Breast epithelium (tissue), 4 donors: ENCODE measurements at regions not wholly inside any gene's neighbourhood (a gene's known extent, or its start where the extent isn't known, plus 50 kb on each side); places are given as distances from the start of the nearest gene placed in this dataset.

Experiments used
- DNase-seq, 2 donors: peaks; one replicate each; pipeline ENCODE4 v3.0.0-alpha.2; 2019; ENCODE audit warnings: low spot score in 2 of 2
- H3K27ac ChIP-seq, 2 donors: fragments of 200-600 bp; sonication (generic) in 1 of 2; one replicate each; pipeline ENCODE4 v1.5.1; 2016 to 2019; ENCODE audit warnings: mild to moderate bottlenecking in 1 of 2
- H3K27me3 ChIP-seq, 2 donors: fragments of 200-600 bp; sonication (generic) in 1 of 2; one replicate each; pipeline versions ENCODE4 v1.5.1 to v1.6.0; 2017 to 2019; ENCODE audit warnings: control low read depth in 1 of 2, mild to moderate bottlenecking in 1 of 2
- H3K36me3 ChIP-seq: fragments of 200-600 bp; one replicate; pipeline ENCODE4 v1.5.1; 2019
- H3K4me1 ChIP-seq, 2 donors: fragments of 200-600 bp; sonication (generic); one replicate each; pipeline ENCODE4 v1.5.1; 2016 to 2019; ENCODE audit warnings: control low read depth in 1 of 2
- H3K4me3 ChIP-seq, 3 donors: fragments of 200-600 bp; sonication (generic); 1 replicate in 2 of 3; 2 replicates in 1 of 3; pipeline ENCODE4 v1.5.1; 2016 to 2019; ENCODE audit warnings: mild to moderate bottlenecking in 3 of 3, moderate library complexity in 2 of 3
- H3K9me3 ChIP-seq, 2 donors: fragments of 200-600 bp; sonication (generic) in 1 of 2; one replicate each; pipeline ENCODE4 v1.5.1; 2016 to 2019; ENCODE audit warnings: control low read depth in 1 of 2
- CTCF ChIP-seq, 3 donors: fragments of 450-650 bp; IDR thresholded peaks; one replicate each; pipeline ENCODE4 v1.5.1; 2016 to 2017; ENCODE audit warnings: antibody characterized with exemption in 3 of 3, mild to moderate bottlenecking in 3 of 3, moderate library complexity in 3 of 3
- POLR2A ChIP-seq: fragments of 450-650 bp; IDR thresholded peaks from one replicate; pipeline ENCODE4 v1.6.1; 2016; ENCODE audit warnings: antibody characterized with exemption, mild to moderate bottlenecking, moderate library complexity
- POLR2AphosphoS5 ChIP-seq, 3 donors: sonication (generic); formaldehyde crosslinking; IDR thresholded peaks; one replicate each; pipeline ENCODE4 v1.6.1; 2017; ENCODE audit warnings: antibody characterized with exemption in 3 of 3
- intact Hi-C: fragments of 100-400 bp; cut with DNase I; formaldehyde crosslinking; loops from one replicate; pipeline ENCODE4 v1.15.1; 2023; ENCODE audit warnings: low total_unique reads

DNA sequence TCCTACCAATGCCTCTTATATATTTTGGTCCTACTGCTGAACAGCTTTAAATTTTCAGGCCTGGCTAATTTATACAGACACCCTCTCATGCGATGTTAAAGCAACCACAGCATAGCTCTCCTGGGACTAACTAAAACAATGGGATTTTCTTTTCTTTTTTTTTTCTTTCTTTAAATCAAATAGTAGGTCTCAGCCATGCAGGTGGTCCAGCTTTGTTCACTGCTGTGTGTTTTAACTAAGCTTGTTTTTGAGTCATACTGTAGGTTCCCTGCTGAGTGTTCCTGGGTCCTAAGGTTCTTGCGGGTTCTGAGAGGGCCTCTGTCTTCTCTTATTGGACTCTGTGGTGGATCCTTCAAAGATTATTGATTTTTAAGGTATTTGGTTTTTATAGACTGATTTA is 113.1 kb upstream of the SORCS1 start:
- no peak overlapping the region for H3K27ac ChIP-seq
- H3K4me1 ChIP-seq: no peaks in the 10 kb centered on the region
- no peak for TF ChIP-seq CTCF (IDR thresholded peaks at IDR 0.05)
- TF ChIP-seq POLR2AphosphoS5 (IDR thresholded peaks at IDR 0.05): no peak
- TF ChIP-seq POLR2A: no peak
- H3K27me3 ChIP-seq: no peaks in the 10 kb centered on the region
- no peak for DNase-seq
- no peaks in the 10 kb centered on the region for H3K36me3 ChIP-seq
- no peak overlapping the region for H3K4me3 ChIP-seq
- intact Hi-C loops: no loop called here
- H3K9me3 ChIP-seq: no peaks in the 10 kb centered on the region

- no peaks in the 10 kb centered on the region for H3K36me3 ChIP-seq
- H3K4me1 ChIP-seq: no peaks in the 10 kb centered on the region
- no peak overlapping the region for H3K27ac ChIP-seq
- no peak overlapping the region for H3K4me3 ChIP-seq
- H3K9me3 ChIP-seq: no peaks in the 10 kb centered on the region
- intact Hi-C loops: no loop called here
- DNase-seq: no peak
- no peak for TF ChIP-seq CTCF (IDR thresholded peaks at IDR 0.05)
- no peak for TF ChIP-seq POLR2A
- TF ChIP-seq POLR2AphosphoS5 (IDR thresholded peaks at IDR 0.05): no peak
- no peaks in the 10 kb centered on the region for H3K27me3 ChIP-seq
Measured at GRCh38 chr10:107275806-107276205, 111.3 kb upstream of the SORCS1 start.

DNA sequence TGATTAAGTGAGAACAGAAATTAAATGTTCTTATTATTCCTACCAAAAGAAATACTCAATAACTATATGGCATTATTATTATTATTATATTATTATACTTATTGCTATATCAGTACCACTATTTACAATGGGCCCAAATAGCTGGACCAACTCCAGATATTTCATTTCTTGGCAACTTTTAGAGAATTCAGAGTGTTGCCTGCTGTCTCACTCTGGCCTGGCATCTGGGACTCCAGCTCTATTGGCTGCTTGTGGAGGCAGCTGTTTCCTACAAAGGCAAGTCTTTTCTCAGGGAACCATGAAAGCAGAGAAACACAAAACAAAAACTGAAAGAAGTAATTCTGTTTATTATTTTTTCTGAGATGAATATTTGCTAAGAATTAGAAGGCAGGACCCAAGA is 105.1 kb upstream of the SORCS1 start:
- Histone ChIP-seq H3K27me3 (no peaks in the 10 kb centered on the region), H3K27ac (no peak overlapping the region), H3K4me3 (no peak overlapping the region), H3K4me1 (no peaks in the 10 kb centered on the region), H3K36me3 (no peaks in the 10 kb centered on the region), H3K9me3 (no peaks in the 10 kb centered on the region)
- intact Hi-C loops: no loop called here
- no peak for DNase-seq
- TF ChIP-seq CTCF (IDR thresholded peaks at IDR 0.05) (no peak), POLR2A (no peak), POLR2AphosphoS5 (IDR thresholded peaks at IDR 0.05) (no peak)

GRCh38 chr10:107264742-107265141 is 100.2 kb upstream of the SORCS1 start:
- TF ChIP-seq POLR2A: no peak
- no peak for TF ChIP-seq POLR2AphosphoS5 (IDR thresholded peaks at IDR 0.05)
- no peak for TF ChIP-seq CTCF (IDR thresholded peaks at IDR 0.05)
- Histone ChIP-seq H3K27ac (no peak overlapping the region), H3K27me3 (no peaks in the 10 kb centered on the region), H3K4me3 (no peak overlapping the region), H3K4me1 (no peaks in the 10 kb centered on the region), H3K9me3 (no peaks in the 10 kb centered on the region), H3K36me3 (no peaks in the 10 kb centered on the region)
- intact Hi-C loops: no loop called here
- no peak for DNase-seq

DNA sequence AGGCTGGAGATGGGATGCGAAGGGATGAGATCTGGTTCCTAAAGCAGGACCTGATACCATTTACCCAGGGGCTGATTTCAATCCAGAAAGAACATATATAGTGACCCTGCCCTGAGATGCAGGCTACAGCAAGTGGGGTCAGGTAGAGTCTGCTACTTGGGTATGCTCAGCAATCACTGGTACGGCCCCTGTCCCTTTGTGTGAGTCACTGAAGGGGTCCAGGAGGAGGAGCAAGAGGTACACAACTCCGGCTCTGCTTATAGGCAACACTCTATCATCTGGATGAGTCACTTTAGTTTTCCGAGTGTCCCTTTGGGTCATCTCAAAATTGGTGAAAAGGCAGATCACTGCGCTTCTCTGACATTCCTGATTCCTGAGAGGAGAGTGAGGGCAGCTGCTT is 79.6 kb upstream of the SORCS1 start:
- Histone ChIP-seq H3K27me3 (no peaks in the 10 kb centered on the region), H3K27ac (no peak overlapping the region), H3K36me3 (no peaks in the 10 kb centered on the region), H3K4me3 (no peak overlapping the region), H3K4me1 (no peaks in the 10 kb centered on the region), H3K9me3 (no peaks in the 10 kb centered on the region)
- TF ChIP-seq POLR2AphosphoS5 (IDR thresholded peaks at IDR 0.05): no peak
- no peak for TF ChIP-seq CTCF (IDR thresholded peaks at IDR 0.05)
- TF ChIP-seq POLR2A: no peak
- DNase-seq: no peak
- intact Hi-C loops: no loop called here
